Aorta (tissue), 5 donors: ENCODE measurements at regions not wholly inside any gene's neighbourhood (a gene's known extent, or its start where the extent isn't known, plus 50 kb on each side); places are given as distances from the start of the nearest gene placed in this dataset.
A peak's percentile ranks its signal among the peaks of the same experiment; 100 is the strongest.
"Not testable (repeated sequence)": the region's sequence is repeated elsewhere in the genome, so short reads cannot be mapped to it uniquely, and the experiment has no call there.

Source experiments
- ATAC-seq: fragments of 200-7000 bp; cut with Tn5 transposase; one replicate; pipeline ENCODE4 v1.9.1; 2022; ENCODE audit warnings: moderate library complexity; ENCODE audit not compliant: low FRiP score
- DNase-seq, 2 donors: peaks; one replicate each; pipeline ENCODE4 v3.0.0-alpha.2; 2020
- H3K27ac ChIP-seq, 2 donors: one replicate each; pipeline ENCODE4 v1.5.1; 2013; ENCODE audit warnings: low read length in 2 of 2, mild to moderate bottlenecking in 2 of 2, moderate library complexity in 2 of 2, control low read depth in 1 of 2, inconsistent platforms in 1 of 2, low read depth in 1 of 2
- H3K27me3 ChIP-seq, 2 donors: one replicate each; pipeline ENCODE4 v1.6.1; 2013; ENCODE audit warnings: control low read depth in 1 of 2, low read length in 1 of 2, mild to moderate bottlenecking in 1 of 2, moderate library complexity in 1 of 2; ENCODE audit not compliant: insufficient read depth in 2 of 2, control insufficient read depth in 1 of 2
- H3K36me3 ChIP-seq, 2 donors: one replicate each; pipeline ENCODE4 v1.6.1; 2013; ENCODE audit warnings: control low read depth in 1 of 2, low read length in 1 of 2, mild to moderate bottlenecking in 1 of 2; ENCODE audit not compliant: insufficient read depth in 2 of 2, control insufficient read depth in 1 of 2
- H3K4me1 ChIP-seq, 2 donors: one replicate each; pipeline ENCODE4 v1.6.1; 2013; ENCODE audit warnings: low read length in 2 of 2, control low read depth in 1 of 2, mild to moderate bottlenecking in 1 of 2, moderate library complexity in 1 of 2; ENCODE audit not compliant: insufficient read depth in 2 of 2, control insufficient read depth in 1 of 2
- H3K4me3 ChIP-seq, 2 donors: one replicate each; pipeline ENCODE4 v1.5.1; 2013; ENCODE audit warnings: low read length in 2 of 2, control low read depth in 1 of 2, mild to moderate bottlenecking in 1 of 2
- H3K9me3 ChIP-seq: one replicate; pipeline ENCODE4 v1.6.1; 2013; ENCODE audit warnings: mild to moderate bottlenecking, low read length; ENCODE audit not compliant: control insufficient read depth
- WGBS, 2 donors: extraction: QIAGEN DNeasy Blood & Tissue Kit; methylation state at CpG; one replicate each; pipeline ENCODE4 v1.1.7; 2013; 5-methylcytosine and 5-hydroxymethylcytosine counted together
- intact Hi-C, 2 donors: fragments of 100-400 bp; cut with DNase I; formaldehyde crosslinking; loops; one replicate each; pipeline versions ENCODE4 v1.14.2 to v1.15.0; 2022
- donor health status: healthy with polysubstance abuse.
- donor health status: Bipolar disorder and iron deficiency.
- donor health status: DM: no; HTN: no; CAD: no.
- donor health status: DM: no; HTN: no; CAD: no.
- donor health status: DM: yes; HTN: yes; CAD: no.

GRCh38 chr19:28372576-28373247 lies 840.2 kb downstream of the UQCRFS1 start:
- ATAC-seq (no peak), DNase-seq (no peak)
- intact Hi-C loops: no loop called here
- WGBS, 2 donors: 47 to 67% methylated on average over 4 of the region's 4 CpGs
- no peaks in the 10 kb centered on the region for H3K9me3 ChIP-seq
- H3K27ac ChIP-seq: no peak overlapping the region
- H3K4me3 ChIP-seq: no peak overlapping the region
- no peaks in the 10 kb centered on the region for H3K4me1 ChIP-seq
- H3K27me3 ChIP-seq: no peaks in the 10 kb centered on the region
- H3K36me3 ChIP-seq: no peaks in the 10 kb centered on the region

- no peaks in the 10 kb centered on the region for H3K27me3 ChIP-seq
- intact Hi-C loops: no loop called here
- DNase-seq (no peak), ATAC-seq (no peak)
- no peak overlapping the region for H3K4me3 ChIP-seq
- no peak overlapping the region for H3K27ac ChIP-seq
- no peaks in the 10 kb centered on the region for H3K4me1 ChIP-seq
- H3K9me3 ChIP-seq: no peaks in the 10 kb centered on the region
- H3K36me3 ChIP-seq: no peaks in the 10 kb centered on the region
- 57 to 71% methylated on average over 1 of the region's 1 CpG for WGBS, 2 donors
These were observed 845.8 kb downstream of the UQCRFS1 start for GRCh38 chr19:28367146-28367545.

- intact Hi-C loops: no loop called here
- no peak for ATAC-seq
- 69 to 71% methylated on average over 4 of the region's 4 CpGs for WGBS, 2 donors
These were observed 849.7 kb downstream of the UQCRFS1 start for GRCh38 chr19:28363254-28363653.

DNA sequence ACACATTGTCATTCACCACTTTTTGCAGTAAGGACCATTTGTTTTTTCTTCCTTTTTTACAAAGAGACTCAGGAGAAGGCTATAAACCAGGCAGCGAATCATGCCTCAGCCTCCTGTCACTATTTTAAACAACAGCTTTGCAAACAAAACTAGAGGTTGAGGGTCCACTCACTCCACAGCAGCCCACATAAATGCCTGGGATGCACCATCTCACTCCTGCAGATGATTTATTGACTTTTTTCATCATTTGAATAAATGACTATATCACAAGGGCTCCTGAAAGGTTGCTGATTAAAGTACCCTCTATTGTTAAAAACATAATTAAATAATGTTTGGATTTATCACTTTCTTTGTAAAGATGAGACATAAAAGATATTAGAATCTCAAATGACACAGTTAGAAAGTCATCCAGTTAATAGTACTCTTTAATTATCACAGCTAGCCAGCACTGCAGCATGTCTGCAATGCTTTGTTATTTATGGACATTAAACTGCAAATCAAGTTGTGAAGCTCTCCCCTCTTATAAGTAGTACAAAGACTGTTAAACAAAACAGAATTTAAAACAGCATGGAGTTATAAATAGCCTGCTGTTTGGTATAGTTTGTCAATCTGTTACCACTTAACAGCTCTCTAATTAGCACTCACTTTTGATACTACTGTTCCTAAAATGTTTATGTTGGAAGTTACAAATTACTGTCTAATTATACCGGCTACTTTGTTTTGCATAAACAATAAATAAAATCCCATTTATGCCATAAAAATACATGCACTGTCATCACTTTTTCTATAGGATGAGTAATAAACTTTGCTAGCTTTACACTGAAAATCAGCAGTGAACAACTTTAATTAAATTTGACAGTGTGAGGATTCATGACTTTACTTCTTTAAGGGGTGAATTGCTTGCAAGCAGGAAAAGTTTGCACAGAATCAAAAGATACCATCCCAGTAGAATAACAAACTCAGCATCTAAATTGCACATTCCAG lies 853.2 kb downstream of the UQCRFS1 start:
- WGBS, 2 donors: 19 to 40% methylated on average over 2 of the region's 2 CpGs

More at GRCh38 chr19:28363254-28363653, 849.7 kb downstream of the UQCRFS1 start:
- H3K4me3 ChIP-seq: no peak overlapping the region
- no peaks in the 10 kb centered on the region for H3K4me1 ChIP-seq
- H3K27me3 ChIP-seq: no peaks in the 10 kb centered on the region
- no peaks in the 10 kb centered on the region for H3K36me3 ChIP-seq
- H3K27ac ChIP-seq: no peak overlapping the region
- H3K9me3 ChIP-seq: no peaks in the 10 kb centered on the region
- no peak for DNase-seq

DNA sequence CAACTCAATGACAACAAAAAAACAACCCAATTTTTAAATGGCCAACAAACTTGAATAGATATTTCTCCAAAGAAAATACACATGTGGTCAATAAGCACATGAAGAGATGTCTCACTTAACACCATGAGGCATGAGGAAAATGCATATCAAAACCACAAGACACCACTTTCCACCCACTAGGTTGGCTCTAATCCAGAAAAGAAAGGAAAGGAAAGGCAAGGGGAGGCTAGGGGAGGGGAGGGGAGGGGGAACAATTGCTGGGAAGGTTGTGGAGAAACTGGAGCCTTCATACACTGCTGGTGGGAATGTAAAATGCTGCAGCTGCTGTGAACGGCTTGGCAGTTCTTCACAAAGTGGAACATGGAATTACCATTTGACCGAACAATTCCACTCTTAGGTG lies 854.3 kb downstream of the UQCRFS1 start:
- Histone ChIP-seq H3K4me1 (no peaks in the 10 kb centered on the region), H3K27ac (no peak overlapping the region), H3K36me3 (no peaks in the 10 kb centered on the region), H3K9me3 (no peaks in the 10 kb centered on the region), H3K27me3 (no peaks in the 10 kb centered on the region), H3K4me3 (no peak overlapping the region)
- no peak for DNase-seq
- intact Hi-C loops: no loop called here
- WGBS, 2 donors: 43 to 58% methylated on average over 2 of the region's 2 CpGs
- ATAC-seq: no peak

More for the DNA sequence above, 853.2 kb downstream of the UQCRFS1 start:
- Histone ChIP-seq H3K9me3 (no peaks in the 10 kb centered on the region), H3K4me3 (no peak overlapping the region), H3K4me1 (no peaks in the 10 kb centered on the region), H3K27ac (no peak overlapping the region), H3K27me3 (no peaks in the 10 kb centered on the region), H3K36me3 (no peaks in the 10 kb centered on the region)
- DNase-seq: no peak
- intact Hi-C loops: no loop called here
- no peak for ATAC-seq

DNA sequence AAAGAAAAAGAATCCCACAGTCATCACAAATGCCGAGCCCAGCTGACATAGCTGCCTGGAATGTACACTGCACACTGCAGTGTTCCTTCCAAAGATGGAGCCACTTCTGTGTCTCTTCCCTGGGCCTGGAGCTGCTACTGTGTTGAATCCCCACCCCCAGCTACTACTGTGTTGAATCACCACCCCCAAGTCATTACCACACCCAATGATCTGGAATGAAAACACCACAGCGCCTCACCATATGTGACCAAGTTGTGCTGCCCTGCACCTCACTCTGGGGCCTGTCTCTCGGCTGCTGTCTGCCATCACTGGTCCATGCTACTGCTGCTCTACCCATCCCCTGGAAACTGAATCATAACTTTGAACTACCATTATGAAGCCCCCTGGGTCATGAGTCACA lies 861.2 kb downstream of the UQCRFS1 start:
- Histone ChIP-seq H3K4me3 (no peak overlapping the region), H3K36me3 (no peaks in the 10 kb centered on the region), H3K4me1 (no peaks in the 10 kb centered on the region), H3K27ac (no peak overlapping the region), H3K27me3 (no peaks in the 10 kb centered on the region), H3K9me3 (no peaks in the 10 kb centered on the region)
- DNase-seq: no peak
- ATAC-seq: no peak
- intact Hi-C loops: no loop called here
- 65 to 84% methylated on average over 3 of the region's 3 CpGs for WGBS, 2 donors

DNA sequence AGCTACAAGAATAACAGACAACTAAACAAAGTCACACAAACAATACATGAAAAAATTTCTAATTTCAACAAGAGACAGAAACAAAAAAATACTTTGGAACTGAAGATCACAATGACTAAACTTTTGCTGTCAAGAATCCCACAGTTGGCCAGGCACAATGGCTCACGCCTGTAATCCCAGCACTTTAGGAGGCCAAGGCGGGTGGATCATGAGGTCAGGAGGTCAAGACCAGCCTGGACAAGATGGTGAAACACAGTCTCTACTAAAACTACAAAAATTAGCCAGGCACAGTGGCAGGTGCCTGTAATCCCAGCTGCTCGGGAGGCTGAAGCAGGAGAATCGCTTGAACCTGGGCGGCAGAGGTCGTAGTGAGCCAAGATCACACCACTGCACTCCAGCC lies 861.6 kb downstream of the UQCRFS1 start:
- H3K9me3 ChIP-seq, H3K4me1 ChIP-seq, H3K4me3 ChIP-seq, ATAC-seq, H3K36me3 ChIP-seq, DNase-seq, intact Hi-C loops, H3K27me3 ChIP-seq, H3K27ac ChIP-seq: not testable (repeated sequence)
- 80 to 82% methylated on average over 6 of the region's 6 CpGs for WGBS, 2 donors

DNA sequence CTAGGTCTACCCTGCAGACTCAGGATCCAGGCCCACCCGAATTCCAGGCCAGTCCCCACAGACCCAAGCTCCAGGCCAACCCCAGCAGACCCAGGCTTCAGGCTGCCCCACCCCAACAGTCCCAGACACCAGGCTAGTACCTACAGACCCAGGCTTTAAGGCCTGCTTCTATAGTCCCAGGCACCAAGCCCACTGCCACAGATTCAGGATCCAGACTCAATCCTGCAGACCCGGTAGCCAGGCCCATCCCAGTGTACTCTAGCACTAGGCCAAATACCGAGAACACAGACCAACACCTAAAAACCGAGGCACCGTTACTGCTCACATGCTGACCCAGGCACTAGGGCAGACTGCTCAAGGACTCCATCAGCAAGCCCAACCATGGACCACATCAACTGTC lies 862.3 kb downstream of the UQCRFS1 start:
- Histone ChIP-seq H3K27me3 (no peaks in the 10 kb centered on the region), H3K9me3 (no peaks in the 10 kb centered on the region), H3K4me3 (no peak overlapping the region), H3K4me1 (no peaks in the 10 kb centered on the region), H3K27ac (no peak overlapping the region), H3K36me3 (no peaks in the 10 kb centered on the region)
- DNase-seq: no peak
- 68 to 75% methylated on average over 5 of the region's 5 CpGs for WGBS, 2 donors
- intact Hi-C loops: no loop called here
- ATAC-seq: no peak

GRCh38 chr19:28350037-28350436 lies 862.9 kb downstream of the UQCRFS1 start:
- Histone ChIP-seq H3K27ac (no peak overlapping the region), H3K4me1 (no peaks in the 10 kb centered on the region), H3K4me3 (no peak overlapping the region), H3K9me3 (no peaks in the 10 kb centered on the region), H3K36me3 (no peaks in the 10 kb centered on the region), H3K27me3 (no peaks in the 10 kb centered on the region)
- intact Hi-C loops: no loop called here
- DNase-seq (no peak), ATAC-seq (peak; percentile 46)
- WGBS, 2 donors: 80 to 85% methylated on average over 4 of the region's 4 CpGs
